CD4-positive, alpha-beta T cell treated with Interleukin-4 for 4 hours (primary cell): ENCODE measurements at regions not wholly inside any gene's neighbourhood (a gene's known extent, or its start where the extent isn't known, plus 50 kb on each side); places are given as distances from the start of the nearest gene placed in this dataset.
A peak's percentile ranks its signal among the peaks of the same experiment; 100 is the strongest.

Experiments used
- DNase-seq: peaks from one replicate; pipeline ENCODE4 v3.0.0-alpha.2; 2020

GRCh38 chr1:59007820-59008598, 224.2 kb upstream of the JUN start:
- no peak for DNase-seq

GRCh38 chr1:59008599-59009347, 224.9 kb upstream of the JUN start:
- DNase-seq: no peak

GRCh38 chr1:59011663-59012062, 227.8 kb upstream of the JUN start:
- no peak for DNase-seq

- no peak for DNase-seq
Observed at GRCh38 chr1:59012378-59012777, 228.5 kb upstream of the JUN start.

GRCh38 chr1:59013276-59013927, 229.6 kb upstream of the JUN start:
- no peak for DNase-seq

GRCh38 chr1:59013928-59014279, 230.1 kb upstream of the JUN start:
- DNase-seq: no peak

- no peak for DNase-seq
Observed at GRCh38 chr1:59014827-59015226, 231.0 kb upstream of the JUN start.

GRCh38 chr1:59015708-59016107, 231.9 kb upstream of the JUN start:
- no peak for DNase-seq

GRCh38 chr1:59016390-59016789, 232.5 kb upstream of the JUN start:
- DNase-seq: no peak

GRCh38 chr1:59017501-59018231, 233.8 kb upstream of the JUN start:
- DNase-seq: no peak

- DNase-seq: peak; percentile 22
Observed at GRCh38 chr1:59018446-59018845, 234.6 kb upstream of the JUN start.

GRCh38 chr1:59018860-59019259, 235.0 kb upstream of the JUN start:
- no peak for DNase-seq

- peak; percentile 78 for DNase-seq
Observed at GRCh38 chr1:59020151-59020997, 236.5 kb upstream of the JUN start.

- no peak for DNase-seq
Observed at GRCh38 chr1:59022199-59022598, 238.4 kb upstream of the JUN start.

GRCh38 chr1:59022799-59023198, 239.0 kb upstream of the JUN start:
- no peak for DNase-seq

- no peak for DNase-seq
Observed at GRCh38 chr1:59025201-59025600, 241.4 kb upstream of the JUN start.

- DNase-seq: no peak
Observed at GRCh38 chr1:59025898-59026426, 242.1 kb upstream of the JUN start.

- no peak for DNase-seq
Observed at GRCh38 chr1:59026472-59026948, 242.7 kb upstream of the JUN start.

- DNase-seq: no peak
Observed at GRCh38 chr1:59027177-59027576, 243.3 kb upstream of the JUN start.

- no peak for DNase-seq
Observed at GRCh38 chr1:59028048-59028447, 244.2 kb upstream of the JUN start.

- no peak for DNase-seq
Observed at GRCh38 chr1:59029411-59030167, 245.7 kb upstream of the JUN start.
